HL-60/S4 treated with retinoic acid at 250 ng/mL for 4 days and 3 days (cell line): ENCODE measurements at regions not wholly inside any gene's neighbourhood (a gene's known extent, or its start where the extent isn't known, plus 50 kb on each side); places are given as distances from the start of the nearest gene placed in this dataset.

Source experiments
- in situ Hi-C: fragments of 300-500 bp; cut with MboI; formaldehyde crosslinking; loops from 2 replicates; pipeline ENCODE4 v1.7.0; 2022; ENCODE audit warnings: low sequenced_read_pairs

GRCh38 chr12:19709889-19710288, 270.6 kb downstream of the AEBP2 start:
- in situ Hi-C loops, result no loop called here

GRCh38 chr12:19710811-19711793, 271.8 kb downstream of the AEBP2 start:
- in situ Hi-C loops, result no loop called here

- in situ Hi-C loops, result no loop called here
These were observed 272.7 kb downstream of the AEBP2 start for GRCh38 chr12:19712041-19712440.

GRCh38 chr12:19718401-19718800, 279.1 kb downstream of the AEBP2 start:
- in situ Hi-C loops, result no loop called here

GRCh38 chr12:19719672-19720071, 280.4 kb downstream of the AEBP2 start:
- in situ Hi-C loops, result no loop called here

GRCh38 chr12:19726122-19726521, 286.8 kb downstream of the AEBP2 start:
- in situ Hi-C loops, result loop anchor here (25.0 kb wide), 1 partner anchor 886 kb away; no protein-coding TSS in a partner anchor

GRCh38 chr12:19726592-19726991, 287.3 kb downstream of the AEBP2 start:
- in situ Hi-C loops, result loop anchor here (25.0 kb wide), 1 partner anchor 886 kb away; no protein-coding TSS in a partner anchor

- in situ Hi-C loops, result loop anchor here (25.0 kb wide), 1 partner anchor 875 kb away; no protein-coding TSS in a partner anchor
These were observed 297.7 kb downstream of the AEBP2 start for GRCh38 chr12:19737019-19737418.

GRCh38 chr12:19739195-19739776, 300.0 kb downstream of the AEBP2 start:
- in situ Hi-C loops, result loop anchor here (25.0 kb wide), 1 partner anchor 873 kb away; no protein-coding TSS in a partner anchor

- in situ Hi-C loops, result loop anchor here (25.0 kb wide), 1 partner anchor 872 kb away; no protein-coding TSS in a partner anchor
These were observed 301.3 kb downstream of the AEBP2 start for GRCh38 chr12:19740472-19741131.

GRCh38 chr12:19741132-19741489, 301.8 kb downstream of the AEBP2 start:
- in situ Hi-C loops, result loop anchor here (25.0 kb wide), 1 partner anchor 871 kb away; no protein-coding TSS in a partner anchor

- in situ Hi-C loops, result loop anchor here (25.0 kb wide), 1 partner anchor 868 kb away; no protein-coding TSS in a partner anchor
These were observed 305.5 kb downstream of the AEBP2 start for GRCh38 chr12:19744705-19745218.

GRCh38 chr12:19746471-19746870, 307.2 kb downstream of the AEBP2 start:
- in situ Hi-C loops, result loop anchor here (25.0 kb wide), 1 partner anchor 866 kb away; no protein-coding TSS in a partner anchor

GRCh38 chr12:19749906-19750574, 310.7 kb downstream of the AEBP2 start:
- in situ Hi-C loops, result loop anchor here (25.0 kb wide), 1 partner anchor 862 kb away; no protein-coding TSS in a partner anchor

GRCh38 chr12:19751078-19751477, 311.8 kb downstream of the AEBP2 start:
- in situ Hi-C loops, result no loop called here

GRCh38 chr12:19752712-19753111, 313.4 kb downstream of the AEBP2 start:
- in situ Hi-C loops, result no loop called here

GRCh38 chr12:19755136-19755535, 315.8 kb downstream of the AEBP2 start:
- in situ Hi-C loops, result no loop called here

- in situ Hi-C loops, result no loop called here
These were observed 318.1 kb downstream of the AEBP2 start for GRCh38 chr12:19757317-19757877.

- in situ Hi-C loops, result no loop called here
These were observed 319.9 kb downstream of the AEBP2 start for GRCh38 chr12:19759227-19759626.

- in situ Hi-C loops, result no loop called here
These were observed 321.3 kb downstream of the AEBP2 start for GRCh38 chr12:19760611-19761010.
